IMR-90 (cell line): ENCODE measurements at regions not wholly inside any gene's neighbourhood (a gene's known extent, or its start where the extent isn't known, plus 50 kb on each side); places are given as distances from the start of the nearest gene placed in this dataset.

Source experiments
- ATAC-seq: fragments of 200-7000 bp; cut with Tn5 transposase; 2 replicates; pipeline ENCODE4 v1.9.1; 2020; ENCODE audit warnings: low read depth, mild to moderate bottlenecking, moderate library complexity
- BruUV-seq: library from RNA; stranded (reverse); fragments of 400-500 nt; replicated peaks from 2 replicates; lab custom pipeline; 2021; lab: Mats Ljungman, UMichigan
- CTCF ChIA-PET: fragments of 300-600 bp; formaldehyde crosslinking; extraction: SDS; loops from one replicate; lab custom pipeline; 2021; ENCODE audit warnings: antibody characterized with exemption; lab: Yijun Ruan, JAX
- POLR2A ChIA-PET: fragments of 300-600 bp; sonication (Branson Sonifier 250); formaldehyde crosslinking; loops from one replicate; lab custom pipeline; 2022; ENCODE audit warnings: antibody characterized with exemption; ENCODE audit not compliant: unreplicated experiment; lab: Charles Lee
- DNase-seq: peaks from one replicate; pipeline ENCODE4 v3.0.0; 2013
- H2AFZ ChIP-seq: replicated peaks from 2 replicates; pipeline ENCODE3; 2013; ENCODE audit warnings: low read length, mild to moderate bottlenecking; ENCODE audit not compliant: poor library complexity
- H2AK5ac ChIP-seq: 2 replicates; pipeline ENCODE4 v1.6.1; 2013; ENCODE audit warnings: low read depth, low read length, inconsistent platforms
- H2AK9ac ChIP-seq: replicated peaks from 2 replicates; pipeline ENCODE3; 2013; ENCODE audit warnings: mild to moderate bottlenecking, low read depth, low read length, moderate library complexity; ENCODE audit not compliant: poor library complexity
- H2BK120ac ChIP-seq: 2 replicates; pipeline ENCODE4 v1.6.1; 2013; ENCODE audit warnings: low read depth, low read length, inconsistent platforms
- H2BK15ac ChIP-seq: 3 replicates; pipeline ENCODE4 v1.6.1; 2013; ENCODE audit warnings: low read depth, low read length, inconsistent platforms
- H2BK20ac ChIP-seq: 2 replicates; pipeline ENCODE4 v1.6.1; 2013; ENCODE audit warnings: low read depth, mild to moderate bottlenecking, inconsistent platforms, low read length, moderate library complexity
- H2BK5ac ChIP-seq: 2 replicates; pipeline ENCODE4 v1.6.1; 2013; ENCODE audit warnings: mild to moderate bottlenecking, low read depth, low read length, inconsistent platforms; ENCODE audit not compliant: poor library complexity, severe bottlenecking
- H3K14ac ChIP-seq: replicated peaks from 2 replicates; pipeline ENCODE4 v1.6.1; 2013; ENCODE audit warnings: low read depth, low read length, inconsistent platforms
- H3K18ac ChIP-seq: 2 replicates; pipeline ENCODE4 v1.6.1; 2013; ENCODE audit warnings: low read depth, low read length, control low read depth
- H3K23ac ChIP-seq: 2 replicates; pipeline ENCODE4 v1.6.1; 2013; ENCODE audit warnings: low read depth, low read length, inconsistent platforms
- H3K27ac ChIP-seq: 2 replicates; pipeline ENCODE4 v1.5.1; 2013; ENCODE audit warnings: mild to moderate bottlenecking, control low read depth, low read length; ENCODE audit not compliant: insufficient read depth
- H3K27me3 ChIP-seq: 2 replicates; pipeline ENCODE4 v1.6.1; 2013; ENCODE audit warnings: low read length; ENCODE audit not compliant: control insufficient read depth, insufficient read depth
- H3K36me3 ChIP-seq: 2 replicates; pipeline ENCODE4 v1.6.1; 2013; ENCODE audit warnings: low read length, mixed read lengths; ENCODE audit not compliant: control insufficient read depth, insufficient read depth
- H3K4ac ChIP-seq: 2 replicates; pipeline ENCODE4 v1.6.1; 2013; ENCODE audit warnings: low read depth, low read length, inconsistent platforms
- H3K4me1 ChIP-seq: 2 replicates; pipeline ENCODE4 v1.6.1; 2013; ENCODE audit warnings: low read length, mixed read lengths; ENCODE audit not compliant: control insufficient read depth, insufficient read depth
- H3K4me2 ChIP-seq: 2 replicates; pipeline ENCODE4 v1.6.1; 2013; ENCODE audit warnings: low read depth, mild to moderate bottlenecking, control low read depth, low read length, moderate library complexity
- H3K4me3 ChIP-seq: 2 replicates; pipeline ENCODE4 v1.5.1; 2013; ENCODE audit warnings: low read depth, mild to moderate bottlenecking, control low read depth, low read length, moderate library complexity; ENCODE audit not compliant: insufficient read depth
- H3K56ac ChIP-seq: 2 replicates; pipeline ENCODE4 v1.6.1; 2013; ENCODE audit warnings: low read length, inconsistent platforms; ENCODE audit not compliant: insufficient read depth; ENCODE audit errors: extremely low read depth
- H3K79me1 ChIP-seq, 2 experiments: 2 replicates each; pipeline ENCODE4 v1.6.1; 2013; ENCODE audit warnings: low read length in 2 of 2, inconsistent platforms in 1 of 2, low read depth in 1 of 2
- H3K9ac ChIP-seq: 2 replicates; pipeline ENCODE4 v1.6.1; 2013; ENCODE audit warnings: low read depth, low read length, control low read depth
- H3K9me1 ChIP-seq: 2 replicates; pipeline ENCODE4 v1.6.1; 2013; ENCODE audit warnings: low read length, inconsistent platforms; ENCODE audit not compliant: insufficient read depth
- H3K9me3 ChIP-seq: 2 replicates; pipeline ENCODE4 v1.6.1; 2013; ENCODE audit warnings: low read length; ENCODE audit not compliant: control insufficient read depth, insufficient read depth
- H4K20me1 ChIP-seq: 2 replicates; pipeline ENCODE4 v1.6.1; 2013; ENCODE audit warnings: low read length, inconsistent platforms; ENCODE audit not compliant: insufficient read depth
- H4K5ac ChIP-seq: 2 replicates; pipeline ENCODE4 v1.6.1; 2013; ENCODE audit warnings: mild to moderate bottlenecking, low read depth, low read length, control low read depth
- H4K8ac ChIP-seq, 2 experiments: 2 replicates each; pipeline ENCODE4 v1.6.1; 2013; ENCODE audit warnings: low read depth in 2 of 2, low read length in 2 of 2, control low read depth in 1 of 2, inconsistent platforms in 1 of 2
- H4K91ac ChIP-seq: 2 replicates; pipeline ENCODE4 v1.6.1; 2013; ENCODE audit warnings: low read depth, low read length, inconsistent platforms; ENCODE audit not compliant: insufficient read depth
- BHLHE40 ChIP-seq: fragments of 150-350 bp; IDR thresholded peaks from 2 replicates; pipeline ENCODE4 v1.6.1; 2016; ENCODE audit warnings: mild to moderate bottlenecking, low read depth, low read length
- CEBPB ChIP-seq: IDR thresholded peaks from 2 replicates; pipeline ENCODE4 v1.6.1; 2012; ENCODE audit warnings: low read depth, low read length, improper control_type of control experiment
- CHD1 ChIP-seq: IDR thresholded peaks from 2 replicates; pipeline ENCODE4 v1.6.1; 2012; ENCODE audit warnings: low read depth, low read length, improper control_type of control experiment
- CTCF ChIP-seq: conservative IDR thresholded peaks from 2 replicates; pipeline ENCODE4 v1.5.1; 2012; ENCODE audit warnings: mild to moderate bottlenecking, low read depth, low read length, improper control_type of control experiment
- ELK1 ChIP-seq: fragments of 150-350 bp; IDR thresholded peaks from 2 replicates; pipeline ENCODE4 v1.6.1; 2016; ENCODE audit warnings: low read depth, mild to moderate bottlenecking, low read length, moderate library complexity, borderline replicate concordance
- FOS ChIP-seq: fragments of 150-350 bp; IDR thresholded peaks from 2 replicates; pipeline ENCODE4 v1.6.1; 2016; ENCODE audit warnings: low read depth, low read length
- MAFK ChIP-seq: IDR thresholded peaks from 2 replicates; pipeline ENCODE4 v1.6.1; 2012; ENCODE audit warnings: low read depth, low read length, improper control_type of control experiment
- MAZ ChIP-seq: IDR thresholded peaks from 2 replicates; pipeline ENCODE4 v1.6.1; 2012; ENCODE audit warnings: low read depth, mild to moderate bottlenecking, low read length, improper control_type of control experiment, moderate library complexity, borderline replicate concordance
- MXI1 ChIP-seq: IDR thresholded peaks from 2 replicates; pipeline ENCODE4 v1.6.1; 2012; ENCODE audit warnings: low read depth, mild to moderate bottlenecking, low read length, moderate library complexity, borderline replicate concordance
- NFE2L2 ChIP-seq: fragments of 150-350 bp; IDR thresholded peaks from 2 replicates; pipeline ENCODE4 v1.6.1; 2016; ENCODE audit warnings: low read depth, mild to moderate bottlenecking, low read length
- POLR2A ChIP-seq: IDR thresholded peaks from 2 replicates; pipeline ENCODE4 v1.6.1; 2012; ENCODE audit warnings: mild to moderate bottlenecking, low read depth, low read length
- RAD21 ChIP-seq: IDR thresholded peaks from 2 replicates; pipeline ENCODE4 v1.6.1; 2012; ENCODE audit warnings: low read length, improper control_type of control experiment
- RCOR1 ChIP-seq: IDR thresholded peaks from 2 replicates; pipeline ENCODE4 v1.6.1; 2012; ENCODE audit warnings: mild to moderate bottlenecking, low read length, improper control_type of control experiment; ENCODE audit not compliant: insufficient replicate concordance
- RFX5 ChIP-seq: IDR thresholded peaks from 2 replicates; pipeline ENCODE4 v1.8.0; 2012; ENCODE audit warnings: low read depth, mild to moderate bottlenecking, low read length, moderate library complexity
- SMC3 ChIP-seq: fragments of 150-350 bp; IDR thresholded peaks from 2 replicates; pipeline ENCODE4 v1.6.1; 2016; ENCODE audit warnings: low read depth, mild to moderate bottlenecking, antibody characterized with exemption, low read length, moderate library complexity
- USF2 ChIP-seq: fragments of 150-350 bp; IDR thresholded peaks from 2 replicates; pipeline ENCODE4 v1.6.1; 2017; ENCODE audit warnings: mild to moderate bottlenecking, antibody characterized with exemption, low read length, low read depth
- dilution Hi-C: fragments of 300-500 bp; cut with HindIII; formaldehyde crosslinking; loops from one replicate; pipeline ENCODE4 v1.14.3; 2018; ENCODE audit warnings: low sequenced_read_pairs; ENCODE audit not compliant: unreplicated experiment
- in situ Hi-C: fragments of 300-500 bp; cut with MboI; formaldehyde crosslinking; loops from 3 replicates; pipeline ENCODE4 v1.14.3; 2019; ENCODE audit warnings: low sequenced_read_pairs, inconsistent platforms, mixed read lengths
- intact Hi-C: fragments of 100-400 bp; cut with micrococcal nuclease; formaldehyde crosslinking; loops from 2 replicates; pipeline ENCODE4 v1.10.0; 2022

- no TSS peak for BruUV-seq
- Histone ChIP-seq H3K36me3 (no peaks in the 10 kb centered on the region), H2BK20ac (no peak overlapping the region), H2AK5ac (no peak overlapping the region), H2BK5ac (no peak overlapping the region), H3K9me1 (no peaks in the 10 kb centered on the region), H3K79me1 (no peaks in the 10 kb centered on the region), H3K9me3 (peaks cover 3% of the 10 kb centered on the region; the same call in 1 of the 2 replicates), H2AFZ (no peak overlapping the region), H3K27ac (no peak overlapping the region), H3K56ac (no peak overlapping the region), H4K5ac (no peak overlapping the region), H3K23ac (no peak overlapping the region), H3K4me2 (no peak overlapping the region), H2BK120ac (no peak overlapping the region), H3K18ac (no peak overlapping the region), H4K8ac (no peak overlapping the region), H3K4me3 (no peak overlapping the region), H3K4me1 (no peaks in the 10 kb centered on the region), H3K4ac (no peak overlapping the region), H2AK9ac (no peak overlapping the region), H3K9ac (no peak overlapping the region), H3K27me3 (no peaks in the 10 kb centered on the region), H2BK15ac (no peak overlapping the region), H3K14ac (no peak overlapping the region), H4K91ac (no peak overlapping the region), H4K20me1 (no peaks in the 10 kb centered on the region)
- ATAC-seq = no peak
- no peak for DNase-seq
- CTCF ChIA-PET = no interaction called here
- TF ChIP-seq FOS = no peak
- no peak for TF ChIP-seq MAFK
- no peak for TF ChIP-seq POLR2A
- TF ChIP-seq CTCF = no peak
- TF ChIP-seq RCOR1 = no peak
- no peak for TF ChIP-seq SMC3
- TF ChIP-seq BHLHE40 = no peak
- no peak for TF ChIP-seq NFE2L2
- TF ChIP-seq MXI1 = no peak
- no peak for TF ChIP-seq ELK1
- TF ChIP-seq CEBPB = no peak
- TF ChIP-seq USF2 = no peak
- no peak for TF ChIP-seq RFX5
- no peak for TF ChIP-seq RAD21
- no peak for TF ChIP-seq CHD1
- TF ChIP-seq MAZ = no peak
- dilution Hi-C loops (no loop called here), intact Hi-C loops (no loop called here), in situ Hi-C loops (no loop called here)
- POLR2A ChIA-PET = no interaction called here
Observed at GRCh38 chr12:33555128-33555527, 115.5 kb upstream of the SYT10 start.
